ENCODE measurements at regions not wholly inside any gene's neighbourhood (a gene's known extent, or its start where the extent isn't known, plus 50 kb on each side); places are given as distances from the start of the nearest gene placed in this dataset.

DNA sequence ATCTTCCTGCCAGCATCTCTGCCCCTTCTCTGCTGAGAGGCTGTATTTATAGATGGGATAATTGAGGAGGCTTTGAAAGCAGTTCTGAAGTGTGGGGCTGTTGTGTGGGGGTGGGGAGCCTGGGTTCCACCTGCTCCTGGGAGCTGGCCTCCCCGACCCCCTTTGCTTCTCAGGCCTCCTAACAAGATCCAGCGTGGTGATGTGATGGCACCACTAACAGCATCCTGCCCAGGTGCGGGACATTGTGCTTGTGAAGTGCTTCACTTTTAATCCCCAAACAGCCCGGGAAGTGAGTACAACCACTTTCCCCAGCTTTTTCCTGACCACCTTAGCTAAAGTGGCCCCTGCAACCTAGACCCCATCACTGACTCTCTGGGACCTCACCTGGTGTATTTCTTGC lies 95.1 kb upstream of the NRXN3 start:
- Histone ChIP-seq H3K4me2 (no peak overlapping the region), H3K4me1 (no peaks in the 10 kb centered on the region), H3K27ac (no peak overlapping the region), H3K9me3 (no peaks in the 10 kb centered on the region), H3K4me3 (no peak overlapping the region)
- WGBS (ENCODE audit: missing lambda C conversion rate), result 63% methylated on average over 4 of the region's 4 CpGs
- FAIRE-seq (no peak), DNase-seq (ENCODE audit: low read depth in 1 of 2, low spot score in 1 of 2) (no peak), ATAC-seq (no peak)
- POLR2A ChIA-PET, result no interaction called here
- TF ChIP-seq RCOR1 (IDR thresholded peaks at IDR 0.05; ENCODE audit: low read depth, low read length) (no peak), MYC (IDR thresholded peaks at IDR 0.05; ENCODE audit: borderline replicate concordance, low read length) (no peak), HOXB13 (CRISPR knock-in tag; IDR thresholded peaks at IDR 0.05; ENCODE audit: low read depth) (no peak), BHLHE40 (IDR thresholded peaks at IDR 0.05; ENCODE audit: low read depth, low read length) (no peak), EP300 (IDR thresholded peaks at IDR 0.05) (no peak), PBX3 (IDR thresholded peaks at IDR 0.05) (no peak), USF2 (IDR thresholded peaks at IDR 0.05) (no peak), FOSL2 (IDR thresholded peaks at IDR 0.05) (no peak), FOSL2 (CRISPR knock-in tag; IDR thresholded peaks at IDR 0.05) (no peak), HOXA7 (CRISPR knock-in tag; IDR thresholded peaks at IDR 0.05) (no peak), MAFK (IDR thresholded peaks at IDR 0.05; ENCODE audit: partially characterized antibody) (no peak), CBX8 (IDR thresholded peaks at IDR 0.05) (no peak)
- CTCF ChIA-PET, result interaction anchor here (0.8 to 1.3 kb wide), 3 partner anchors 8 to 53 kb away, joined by 3 read pairs; no protein-coding TSS in a partner anchor

DNA sequence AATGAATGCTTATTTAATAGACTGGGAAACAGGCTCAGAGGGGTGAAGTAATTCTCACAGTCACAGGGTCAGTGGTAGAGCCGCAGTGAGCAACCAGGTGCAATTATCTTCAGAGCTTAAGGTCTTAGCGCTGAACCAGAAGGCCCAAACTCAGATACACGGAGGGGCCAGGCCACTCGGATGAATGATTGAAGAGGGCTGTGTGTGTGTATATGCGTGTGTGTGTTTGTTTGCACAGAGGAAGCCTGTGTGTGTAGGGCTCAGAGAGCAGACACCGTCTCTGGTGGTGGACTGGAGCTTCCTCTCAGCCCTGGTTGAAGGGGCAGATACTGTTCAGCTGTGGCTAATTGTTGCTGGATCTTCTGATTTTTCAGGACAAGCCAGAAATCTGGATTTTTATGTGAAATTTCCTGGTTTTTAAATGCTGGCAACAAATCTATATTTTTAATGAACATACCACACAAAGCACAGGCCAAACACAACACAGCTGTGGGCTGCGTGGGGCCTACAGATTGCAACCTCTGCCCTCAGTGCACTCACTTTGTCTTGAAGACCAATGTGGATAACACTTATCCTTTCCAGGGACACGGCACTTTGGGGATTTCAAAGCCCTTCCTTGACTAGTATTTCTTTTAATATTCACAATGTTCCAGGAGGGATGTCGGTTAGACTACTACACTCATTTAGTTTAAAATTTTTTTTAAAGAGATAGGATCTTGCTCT lies 94.5 kb upstream of the NRXN3 start:
- no peak overlapping the region for H3K4me3 ChIP-seq
- FAIRE-seq, result no peak
- 68% methylated on average over 9 of the region's 9 CpGs for WGBS (ENCODE audit: missing lambda C conversion rate)
- H3K9me3 ChIP-seq, result no peaks in the 10 kb centered on the region
- TF ChIP-seq RNF2 (IDR thresholded peaks at IDR 0.05; ENCODE audit: borderline replicate concordance, low read depth), result no peak
- no peak for TF ChIP-seq ATOH8 (CRISPR knock-in tag; IDR thresholded peaks at IDR 0.05; ENCODE audit: low read depth)
- TF ChIP-seq ZFP36 (IDR thresholded peaks at IDR 0.05; ENCODE audit: borderline replicate concordance, partially characterized antibody), result no peak
- no peak for TF ChIP-seq POLR2AphosphoS2 (conservative IDR thresholded peaks at IDR 0.05; ENCODE audit: low read length)
- TF ChIP-seq GATA3 (IDR thresholded peaks at IDR 0.05; ENCODE audit: borderline replicate concordance), result no peak
- no peak for TF ChIP-seq CEBPB (IDR thresholded peaks at IDR 0.05)
- no peak for TF ChIP-seq EHMT2 (IDR thresholded peaks at IDR 0.05; ENCODE audit: low read depth)
- no peak for TF ChIP-seq KDM5A (IDR thresholded peaks at IDR 0.05)
- no peak for TF ChIP-seq USF2 (IDR thresholded peaks at IDR 0.05)
- no peak for TF ChIP-seq ZSCAN20 (CRISPR knock-in tag; IDR thresholded peaks at IDR 0.05)
- no peak for TF ChIP-seq HOXB5 (CRISPR knock-in tag; IDR thresholded peaks at IDR 0.05)
- ATAC-seq, result no peak
- ChIA-PET POLR2A (no interaction called here), CTCF (interaction anchor here (0.8 to 1.3 kb wide), 2 partner anchors 12 to 54 kb away, joined by 3 read pairs; no protein-coding TSS in a partner anchor)
- no peaks in the 10 kb centered on the region for H3K4me1 ChIP-seq
- no peak overlapping the region for H3K4me2 ChIP-seq
- no peak for DNase-seq (ENCODE audit: low read depth in 1 of 2, low spot score in 1 of 2)
- no peak overlapping the region for H3K27ac ChIP-seq

Measured in A549 (cell line).